SKM-1 treated with dmso at 0.1 percent for 144 hours (cell line): ENCODE measurements at regions not wholly inside any gene's neighbourhood (a gene's known extent, or its start where the extent isn't known, plus 50 kb on each side); places are given as distances from the start of the nearest gene placed in this dataset.

Source experiments
- DNase-seq: peaks from one replicate; lab custom pipeline; 2025; ENCODE audit not compliant: unreplicated experiment; lab: John Stamatoyannopoulos, UW

DNA sequence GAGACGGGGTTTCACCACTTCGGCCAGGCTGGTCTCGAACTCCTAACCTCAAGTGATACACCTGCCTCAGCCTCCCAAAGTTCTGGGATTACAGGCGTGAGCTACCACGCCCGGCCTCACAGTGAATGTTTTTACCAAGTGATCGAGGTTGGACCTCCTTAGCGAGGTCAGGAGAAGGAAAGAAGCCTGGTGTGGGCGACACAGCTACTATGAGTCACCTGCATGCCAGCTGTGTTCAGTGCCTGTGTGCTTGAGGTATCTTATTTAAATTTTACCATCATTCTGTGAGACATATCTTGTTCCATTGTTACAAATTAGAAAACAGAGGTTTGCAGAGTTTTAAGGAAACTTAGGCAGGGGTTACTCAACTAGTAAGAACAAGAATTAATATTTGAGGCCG lies 174.8 kb upstream of the DYNLRB2 start:
- DNase-seq = no peak

GRCh38 chr16:80362816-80363215 lies 178.0 kb upstream of the DYNLRB2 start:
- DNase-seq = no peak

GRCh38 chr16:80356365-80356764 lies 184.4 kb upstream of the DYNLRB2 start:
- DNase-seq = no peak

DNA sequence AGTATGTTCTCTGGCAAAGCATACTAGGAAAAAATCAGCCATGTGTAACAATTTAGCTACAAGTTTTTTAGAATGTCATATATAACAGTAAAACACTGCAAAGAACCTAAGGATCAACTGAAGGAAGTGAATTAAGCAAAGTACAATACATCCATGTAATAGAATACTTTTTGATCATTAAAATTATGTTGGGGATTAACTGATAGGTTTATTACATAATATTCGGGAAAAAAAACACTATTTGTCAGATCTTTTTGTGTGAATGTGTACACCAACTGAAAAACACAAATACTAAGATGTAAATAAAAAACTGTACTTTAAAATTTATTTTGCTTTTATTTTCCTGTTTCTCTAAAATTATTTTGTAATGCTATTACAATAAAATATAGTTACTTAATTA lies 185.5 kb upstream of the DYNLRB2 start:
- DNase-seq = no peak

- no peak for DNase-seq
Observed at GRCh38 chr16:80350061-80350460, 190.7 kb upstream of the DYNLRB2 start.

DNA sequence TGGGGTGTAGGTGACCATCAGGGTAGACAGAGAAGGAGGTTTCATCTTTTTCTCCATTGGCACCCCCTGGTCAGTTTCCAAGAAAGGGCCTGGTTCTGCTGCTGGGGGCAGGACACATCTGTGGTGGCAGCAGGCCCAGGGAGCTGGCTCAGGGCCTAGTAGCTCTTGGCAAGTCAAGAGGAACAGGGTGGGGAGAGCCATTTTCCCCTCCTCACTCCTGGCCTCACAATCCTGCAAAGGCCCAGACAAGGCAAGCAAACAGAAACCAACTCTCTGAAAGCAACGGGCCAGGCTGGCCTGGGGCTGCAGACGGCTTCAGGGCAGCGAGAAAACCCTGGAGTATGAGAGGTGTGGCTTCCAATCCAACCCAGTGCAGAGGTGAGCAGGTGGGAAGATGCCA lies 192.9 kb upstream of the DYNLRB2 start:
- no peak for DNase-seq

DNA sequence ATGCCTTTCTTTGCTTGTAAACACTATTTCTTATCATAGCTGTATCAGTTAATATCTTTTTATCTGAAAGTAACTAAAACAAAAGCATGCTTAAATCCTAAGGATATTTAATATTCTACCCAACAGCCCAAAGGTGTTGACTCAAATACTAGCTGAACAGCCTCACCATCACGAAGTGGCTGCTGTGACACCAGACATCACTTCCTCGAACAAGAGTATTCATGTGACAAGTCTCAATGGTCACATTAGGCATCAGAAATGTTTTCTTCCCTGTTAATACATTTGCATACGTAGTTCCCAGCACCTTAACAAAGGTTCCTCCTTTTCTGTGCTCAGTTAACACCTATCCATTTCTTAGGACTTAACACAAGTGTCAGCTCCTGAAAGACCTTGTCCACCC lies 193.8 kb upstream of the DYNLRB2 start:
- no peak for DNase-seq

GRCh38 chr16:80346111-80346632 lies 194.6 kb upstream of the DYNLRB2 start:
- DNase-seq = no peak

DNA sequence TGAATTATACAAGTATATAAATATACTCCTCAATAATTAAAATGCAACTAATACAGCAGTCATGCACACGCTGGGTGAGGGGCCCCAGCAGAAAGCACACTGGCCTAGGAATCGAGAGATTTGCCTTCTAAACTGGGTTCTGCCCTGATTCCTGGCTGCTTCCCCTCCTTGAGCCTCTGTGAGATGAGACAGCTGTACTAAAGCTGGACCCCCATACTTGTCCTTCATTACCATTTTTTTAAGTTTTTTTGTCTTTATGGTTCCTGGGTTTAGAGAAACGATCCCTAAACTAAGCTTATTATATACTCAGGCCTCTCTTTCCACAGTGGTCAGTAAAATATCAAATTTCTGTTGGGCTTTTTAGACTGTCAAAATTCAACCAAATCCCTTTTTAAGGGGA lies 195.1 kb upstream of the DYNLRB2 start:
- no peak for DNase-seq

DNA sequence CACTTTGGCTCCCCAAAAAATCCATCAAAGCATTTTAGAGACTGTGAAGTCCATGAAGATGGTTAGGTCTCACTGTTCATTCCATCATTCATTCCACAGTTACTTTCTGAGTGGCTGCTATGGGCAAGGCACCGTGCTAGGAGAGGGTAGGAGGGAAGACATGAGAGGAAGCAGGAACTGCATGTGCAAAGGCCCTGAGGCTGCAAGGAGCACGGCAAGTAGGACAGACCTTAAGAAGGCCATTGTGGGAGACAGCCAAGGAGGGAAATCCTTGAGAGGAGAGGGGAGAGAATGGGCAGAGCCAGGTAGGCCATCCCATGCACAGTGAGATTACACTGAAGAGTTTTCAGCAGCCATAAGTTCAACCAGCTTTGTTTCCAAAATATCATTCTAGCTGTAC lies 196.2 kb upstream of the DYNLRB2 start:
- no peak for DNase-seq

DNA sequence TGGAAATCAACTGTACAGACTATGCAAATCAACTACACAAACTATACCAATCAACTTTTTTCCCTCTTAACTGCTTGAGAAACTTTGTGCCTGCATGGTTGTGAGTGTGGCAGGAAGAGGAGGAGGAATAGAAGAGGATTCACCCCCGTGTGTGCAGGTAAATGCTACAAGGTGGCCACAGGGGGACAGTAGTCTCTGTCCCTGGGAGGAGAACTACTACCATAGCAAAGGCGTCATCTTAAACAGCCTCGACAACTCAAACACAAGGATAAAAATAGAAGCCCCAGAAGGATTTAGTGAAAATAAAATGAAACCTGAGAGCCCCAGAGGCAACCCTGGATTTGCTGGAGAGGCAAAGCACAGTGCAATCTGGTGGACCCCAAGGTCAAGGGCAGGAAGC lies 199.5 kb upstream of the DYNLRB2 start:
- no peak for DNase-seq

- DNase-seq = no peak
Observed at GRCh38 chr16:80337786-80338185, 203.0 kb upstream of the DYNLRB2 start.

DNA sequence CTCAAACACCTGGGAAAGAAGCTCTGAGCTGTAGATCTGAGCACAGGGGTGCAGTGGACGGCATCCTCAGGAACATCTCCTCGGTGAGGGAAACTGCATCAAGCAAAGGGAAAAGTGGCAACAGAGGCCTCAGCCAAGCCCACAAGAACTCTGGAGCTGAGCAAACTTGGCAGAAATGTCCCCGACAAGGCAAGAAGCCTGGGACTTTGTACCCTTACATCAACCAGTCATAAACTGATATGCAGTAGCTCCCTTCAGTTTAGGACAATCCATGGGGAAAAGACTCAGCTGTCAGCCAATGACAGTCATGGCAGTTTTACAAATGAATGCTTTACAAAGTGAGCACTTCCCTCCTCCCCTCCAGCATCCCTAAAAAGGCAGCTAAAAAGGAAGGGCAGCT lies 210.0 kb upstream of the DYNLRB2 start:
- DNase-seq = no peak

- DNase-seq = no peak
Observed at GRCh38 chr16:80330150-80330549, 210.6 kb upstream of the DYNLRB2 start.

DNA sequence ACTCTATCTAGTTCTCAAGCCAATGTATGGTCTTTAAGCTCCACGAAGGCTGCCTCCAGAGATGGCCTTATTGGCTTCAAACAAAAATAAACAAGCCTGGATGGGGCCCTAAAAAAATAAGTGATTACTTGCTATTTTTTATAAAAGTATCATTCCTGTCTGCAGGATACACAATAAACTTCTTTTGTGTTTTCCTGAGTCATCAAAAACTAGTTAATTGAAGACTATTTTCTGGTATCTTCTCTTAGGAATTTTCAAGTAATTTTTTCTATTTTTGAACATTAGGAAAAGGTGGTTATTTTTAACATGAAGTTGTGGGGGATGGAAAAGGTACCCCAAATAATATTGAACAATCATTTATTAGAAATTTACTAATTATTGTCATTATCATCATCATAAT lies 213.1 kb upstream of the DYNLRB2 start:
- no peak for DNase-seq

DNA sequence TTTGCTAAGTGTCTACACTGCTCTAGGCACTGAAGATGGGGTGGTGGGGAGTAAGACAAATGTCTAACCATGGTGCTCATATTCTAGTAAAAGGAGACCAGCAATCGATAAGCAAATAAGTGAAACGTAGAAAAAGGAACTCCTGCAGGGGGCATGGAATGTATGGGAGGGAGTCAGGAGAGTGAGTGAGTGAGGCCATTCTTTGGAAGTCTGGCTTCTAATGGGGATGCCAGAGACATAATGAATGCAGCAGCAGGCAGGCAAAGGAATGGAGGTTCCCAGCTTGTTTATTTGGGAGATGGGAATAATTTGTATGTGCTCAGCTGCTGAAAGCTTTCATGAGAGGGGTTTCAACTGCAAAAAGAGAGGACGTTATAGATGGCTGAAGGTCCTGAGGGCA lies 216.4 kb upstream of the DYNLRB2 start:
- no peak for DNase-seq

GRCh38 chr16:80323808-80324195 lies 217.0 kb upstream of the DYNLRB2 start:
- no peak for DNase-seq

DNA sequence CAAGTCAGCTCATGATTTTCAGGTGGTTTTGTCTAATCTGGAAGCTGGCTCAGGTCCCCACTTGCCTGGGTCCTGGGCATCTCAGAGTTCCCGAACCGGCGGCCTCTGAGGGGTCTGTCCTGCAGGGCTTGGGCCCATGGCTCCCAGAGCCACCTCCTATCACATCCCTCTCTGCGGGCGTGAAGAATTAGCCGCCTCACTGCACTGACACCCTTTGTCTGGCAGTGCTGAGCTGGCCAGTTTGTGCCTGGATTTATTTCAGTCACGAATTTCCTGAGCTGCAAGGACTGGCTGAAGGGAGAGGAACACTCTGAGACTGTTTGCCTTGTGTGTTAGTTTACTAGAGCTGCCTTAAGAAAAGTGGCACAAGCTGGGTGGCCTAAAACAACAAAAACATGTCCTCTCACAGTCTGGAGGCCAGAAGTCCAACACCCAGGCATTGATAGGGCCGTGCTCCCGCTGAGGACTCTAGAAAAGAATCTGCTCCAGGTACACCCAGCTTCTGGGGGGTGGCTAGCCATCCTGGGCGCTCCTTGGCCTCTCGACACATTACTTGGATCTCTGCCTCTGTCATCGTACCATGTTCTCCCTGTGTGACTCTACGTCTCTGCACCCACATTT lies 217.5 kb upstream of the DYNLRB2 start:
- no peak for DNase-seq

GRCh38 chr16:80319181-80319580 lies 221.6 kb upstream of the DYNLRB2 start:
- DNase-seq = no peak

DNA sequence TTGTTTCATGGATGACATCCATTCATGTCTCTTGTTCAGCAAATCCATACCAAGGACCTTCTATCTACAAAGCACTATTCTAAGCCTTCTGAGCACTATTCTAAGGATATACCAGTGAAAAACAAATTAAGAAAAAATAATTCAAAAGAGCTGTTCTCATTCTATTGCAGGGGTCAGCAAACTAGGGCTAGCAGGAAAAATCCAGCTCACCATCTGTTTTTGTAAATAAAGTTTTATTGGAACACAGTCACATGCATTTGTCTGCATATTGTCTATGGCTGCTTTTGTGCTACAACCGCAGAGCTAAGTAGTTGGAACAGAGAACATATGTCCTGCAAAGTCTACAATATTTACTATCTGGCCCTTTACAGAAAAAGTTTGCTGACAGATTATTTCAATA lies 222.7 kb upstream of the DYNLRB2 start:
- no peak for DNase-seq

DNA sequence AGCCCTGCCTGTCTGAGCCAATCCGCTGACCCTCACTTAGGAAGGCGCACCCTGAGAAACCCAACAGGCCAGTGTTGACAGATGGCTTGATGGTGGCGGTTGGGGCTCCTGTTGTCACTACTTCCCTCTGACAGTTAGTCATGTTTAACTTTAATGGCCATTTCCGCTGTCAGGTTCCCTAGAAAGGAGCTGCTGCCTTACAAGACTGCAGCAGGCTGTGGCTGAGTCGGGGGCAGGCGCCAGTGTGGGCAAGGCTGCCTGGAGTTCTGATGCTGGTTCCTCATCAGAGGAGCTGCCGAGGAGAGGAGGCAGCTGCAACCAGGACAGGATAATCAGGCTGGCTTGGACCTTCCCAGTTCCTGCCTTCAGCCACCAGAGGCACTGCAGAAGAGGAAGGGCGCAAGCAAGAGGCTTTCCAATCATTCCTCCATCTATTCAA lies 223.2 kb upstream of the DYNLRB2 start:
- DNase-seq = peak; percentile 24

GRCh38 chr16:80317116-80317515 lies 223.7 kb upstream of the DYNLRB2 start:
- no peak for DNase-seq

DNA sequence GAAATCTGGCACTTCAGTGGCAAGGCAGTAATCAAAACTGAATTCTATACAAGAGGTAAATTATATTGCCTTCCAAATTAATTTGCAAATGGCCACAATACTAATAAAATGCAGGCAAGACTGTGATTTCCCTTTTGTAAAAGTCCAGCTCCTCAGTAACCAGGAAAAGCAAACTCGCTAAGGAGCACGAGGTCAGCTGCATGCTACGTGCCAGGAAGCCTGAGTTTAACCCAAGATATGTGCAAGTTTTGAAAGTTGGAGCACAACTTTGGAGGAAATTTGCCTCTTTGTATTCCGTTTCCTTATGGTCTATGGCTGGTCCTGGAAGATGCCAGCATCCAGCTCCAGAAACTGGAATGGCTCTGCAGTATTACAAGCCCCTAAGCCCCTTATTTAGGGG lies 226.8 kb upstream of the DYNLRB2 start:
- DNase-seq = no peak
